ENCODE measurements at regions not wholly inside any gene's neighbourhood (a gene's known extent, or its start where the extent isn't known, plus 50 kb on each side); places are given as distances from the start of the nearest gene placed in this dataset.

DNA sequence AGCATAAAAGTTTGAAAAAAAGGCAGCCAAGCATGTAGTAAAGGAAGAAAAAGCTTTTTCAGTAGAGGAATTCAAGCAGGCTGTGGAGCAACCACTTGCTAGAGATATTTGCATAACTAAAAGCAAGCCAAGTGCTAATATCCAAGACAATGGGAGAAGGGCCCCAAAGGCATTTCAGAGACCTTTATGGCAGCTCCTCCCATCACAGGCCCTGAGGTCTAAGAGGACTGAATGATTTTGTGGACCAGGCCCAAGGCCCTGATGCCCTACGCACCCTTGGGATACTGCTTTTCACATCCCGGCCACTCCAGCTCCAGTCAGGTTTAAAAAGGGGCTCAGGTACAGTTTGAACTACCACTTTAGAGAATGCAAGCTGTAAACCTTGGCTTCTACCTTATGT, 261.7 kb upstream of the SEMA3C start:
- no peaks in the 10 kb centered on the region; the same call in 1 of the 2 replicates for H3K9me3 Mint-ChIP-seq
- no peak for TF ChIP-seq CTCF (IDR thresholded peaks at IDR 0.05)
- H3K4me1 Mint-ChIP-seq (ENCODE audit: low read depth) = peaks cover 3% of the 10 kb centered on the region; the same call in 1 of the 2 replicates
- no peaks in the 10 kb centered on the region; the same call in 1 of the 2 replicates for H3K27me3 Mint-ChIP-seq (ENCODE audit: insufficient read depth)
- H3K27ac Mint-ChIP-seq = no peak overlapping the region
- no peak overlapping the region for H3K4me3 Mint-ChIP-seq
- DNase-seq = no peak
- H3K36me3 Mint-ChIP-seq (ENCODE audit: low read depth) = peaks cover 6% of the 10 kb centered on the region; the same call in 1 of the 2 replicates

DNA sequence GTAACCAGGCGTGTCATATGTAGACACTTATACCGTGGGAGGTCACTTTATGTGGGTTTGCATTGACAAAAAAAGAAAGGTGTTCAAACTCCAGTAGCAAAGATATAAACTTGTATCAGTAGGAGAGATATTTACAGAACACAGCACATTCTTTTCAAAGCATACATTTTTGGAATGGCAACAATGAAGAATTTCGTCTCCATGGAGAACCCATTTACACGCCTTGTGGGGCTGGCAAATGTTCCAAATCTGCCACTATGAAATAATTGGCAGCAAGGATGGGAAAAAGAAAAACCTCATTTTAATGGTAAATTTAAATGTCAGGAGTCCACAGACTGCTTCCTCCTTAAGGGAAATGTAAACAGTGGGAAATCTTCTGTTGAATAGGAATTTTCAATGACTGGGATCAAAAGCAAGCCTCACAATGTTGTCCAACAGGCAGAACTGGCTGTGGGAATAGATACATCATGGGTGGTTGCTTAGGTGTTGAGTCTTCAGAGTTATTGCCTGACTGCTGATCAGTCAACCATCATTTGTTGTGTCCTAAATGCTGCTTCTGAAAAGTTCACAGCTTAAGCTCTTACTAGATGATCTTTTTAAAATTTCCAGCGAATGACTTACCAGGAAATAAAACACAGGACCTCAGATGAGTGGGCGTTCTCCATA, 256.6 kb upstream of the SEMA3C start:
- no peaks in the 10 kb centered on the region; the same call in 1 of the 2 replicates for H3K27me3 Mint-ChIP-seq (ENCODE audit: insufficient read depth)
- peaks cover 27% of the 10 kb centered on the region for H3K4me1 Mint-ChIP-seq (ENCODE audit: low read depth)
- no peak overlapping the region for H3K4me3 Mint-ChIP-seq
- no peaks in the 10 kb centered on the region; the same call in 1 of the 2 replicates for H3K9me3 Mint-ChIP-seq
- H3K36me3 Mint-ChIP-seq (ENCODE audit: low read depth) = peaks cover 6% of the 10 kb centered on the region; the same call in 1 of the 2 replicates
- DNase-seq = no peak
- no peak overlapping the region for H3K27ac Mint-ChIP-seq
- TF ChIP-seq CTCF (IDR thresholded peaks at IDR 0.05) = no peak

DNA sequence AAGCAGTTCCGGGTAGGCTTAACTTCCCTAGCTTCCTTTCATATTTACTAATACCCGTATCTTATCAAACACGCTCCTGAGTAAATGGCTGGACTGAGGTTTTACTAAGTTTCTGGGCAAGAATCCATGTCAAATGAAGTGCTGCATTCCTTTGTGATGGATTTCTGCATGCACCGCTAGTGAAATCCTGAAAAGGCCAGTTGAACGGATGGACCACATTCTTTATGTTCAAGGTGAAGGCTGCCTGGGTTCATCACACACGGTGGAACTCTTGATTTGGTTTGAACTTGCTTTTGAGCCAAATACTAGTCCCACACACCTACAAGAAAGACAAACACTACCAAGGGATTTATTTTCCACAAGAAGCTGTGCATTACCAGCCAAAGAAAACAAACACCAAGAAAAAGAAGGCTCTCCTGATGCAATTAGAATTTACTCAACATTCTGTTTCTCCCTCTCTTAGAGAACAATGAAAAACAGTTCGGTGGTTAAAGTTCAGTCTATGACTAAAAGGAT, 255.0 kb upstream of the SEMA3C start:
- H3K36me3 Mint-ChIP-seq (ENCODE audit: low read depth) = peaks cover 6% of the 10 kb centered on the region; the same call in 1 of the 2 replicates

GRCh38 chr7:81170291-81170690, 251.4 kb upstream of the SEMA3C start:
- H3K4me1 Mint-ChIP-seq (ENCODE audit: low read depth) = peaks cover 33% of the 10 kb centered on the region
- no peak overlapping the region for H3K4me3 Mint-ChIP-seq
- no peaks in the 10 kb centered on the region for H3K27me3 Mint-ChIP-seq (ENCODE audit: insufficient read depth)
- TF ChIP-seq CTCF (IDR thresholded peaks at IDR 0.05) = no peak
- no peak for DNase-seq
- no peaks in the 10 kb centered on the region for H3K9me3 Mint-ChIP-seq
- no peaks in the 10 kb centered on the region for H3K36me3 Mint-ChIP-seq (ENCODE audit: low read depth)
- no peak overlapping the region for H3K27ac Mint-ChIP-seq

More for the DNA sequence above, 255.0 kb upstream of the SEMA3C start:
- H3K4me3 Mint-ChIP-seq = no peak overlapping the region; the same call in 1 of the 2 replicates
- DNase-seq = peak; percentile 40
- H3K27ac Mint-ChIP-seq = no peak overlapping the region; the same call in 1 of the 2 replicates
- no peak for TF ChIP-seq CTCF (IDR thresholded peaks at IDR 0.05)
- H3K27me3 Mint-ChIP-seq (ENCODE audit: insufficient read depth) = no peaks in the 10 kb centered on the region; the same call in 1 of the 2 replicates
- H3K4me1 Mint-ChIP-seq (ENCODE audit: low read depth) = peaks cover 39% of the 10 kb centered on the region
- H3K9me3 Mint-ChIP-seq = no peaks in the 10 kb centered on the region; the same call in 1 of the 2 replicates

DNA sequence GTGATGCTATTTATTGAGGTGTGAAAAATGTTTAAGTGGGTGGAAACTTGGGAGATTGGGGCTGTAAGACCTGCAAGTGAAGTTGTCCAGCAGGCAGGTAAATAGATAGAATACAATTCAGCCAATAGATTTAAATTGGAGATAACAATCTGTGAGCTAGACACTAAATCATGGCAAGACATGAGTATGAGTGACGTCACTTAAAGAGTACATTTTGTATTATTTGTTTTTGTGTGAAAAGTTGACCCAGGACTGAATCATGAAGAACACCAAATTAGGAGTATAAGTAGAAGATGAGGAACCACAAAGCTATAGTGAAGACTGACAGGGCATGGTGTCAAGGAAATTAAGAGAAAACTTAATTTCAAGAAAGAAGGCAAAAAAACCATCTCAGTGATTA, 249.1 kb upstream of the SEMA3C start:
- Mint-ChIP-seq H3K36me3 (ENCODE audit: low read depth) (no peaks in the 10 kb centered on the region), H3K4me1 (ENCODE audit: low read depth) (peaks cover 21% of the 10 kb centered on the region), H3K9me3 (no peaks in the 10 kb centered on the region), H3K4me3 (no peak overlapping the region), H3K27me3 (ENCODE audit: insufficient read depth) (no peaks in the 10 kb centered on the region), H3K27ac (no peak overlapping the region)
- TF ChIP-seq CTCF (IDR thresholded peaks at IDR 0.05) = no peak
- no peak for DNase-seq
